ENCODE measurements at regions not wholly inside any gene's neighbourhood (a gene's known extent, or its start where the extent isn't known, plus 50 kb on each side); places are given as distances from the start of the nearest gene placed in this dataset.

GRCh38 chr6:98212468-98212867 is 621.9 kb upstream of the POU3F2 start:
- no peak for DNase-seq

DNA sequence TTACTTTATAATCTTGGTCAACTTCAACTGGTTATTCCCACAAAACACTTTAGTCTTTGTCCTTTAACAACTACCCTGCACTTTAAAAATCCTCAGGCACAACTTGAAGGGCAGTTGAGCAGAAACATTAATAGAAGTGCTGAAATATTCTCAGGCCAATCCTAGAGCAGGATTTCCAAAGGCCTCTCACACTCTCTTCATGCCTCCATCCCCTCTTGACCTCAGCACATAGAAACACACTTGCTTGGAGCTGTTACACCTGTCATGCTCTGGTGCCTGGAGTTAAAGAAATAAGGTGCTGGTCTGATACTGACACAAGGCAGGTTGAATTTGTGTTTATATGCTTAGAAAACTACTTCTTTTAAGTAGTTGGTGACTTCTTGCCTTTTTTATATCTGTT is 618.8 kb upstream of the POU3F2 start:
- no peak for DNase-seq

- no peak for DNase-seq
These were observed 604.1 kb upstream of the POU3F2 start for GRCh38 chr6:98230250-98230649.

- no peak for DNase-seq
These were observed 595.3 kb upstream of the POU3F2 start for GRCh38 chr6:98239057-98239456.

- DNase-seq: no peak
These were observed 592.7 kb upstream of the POU3F2 start for GRCh38 chr6:98241630-98242029.

GRCh38 chr6:98254624-98255023 is 579.8 kb upstream of the POU3F2 start:
- no peak for DNase-seq

GRCh38 chr6:98260382-98260781 is 574.0 kb upstream of the POU3F2 start:
- DNase-seq: no peak

GRCh38 chr6:98272060-98272459 is 562.3 kb upstream of the POU3F2 start:
- DNase-seq: no peak

DNA sequence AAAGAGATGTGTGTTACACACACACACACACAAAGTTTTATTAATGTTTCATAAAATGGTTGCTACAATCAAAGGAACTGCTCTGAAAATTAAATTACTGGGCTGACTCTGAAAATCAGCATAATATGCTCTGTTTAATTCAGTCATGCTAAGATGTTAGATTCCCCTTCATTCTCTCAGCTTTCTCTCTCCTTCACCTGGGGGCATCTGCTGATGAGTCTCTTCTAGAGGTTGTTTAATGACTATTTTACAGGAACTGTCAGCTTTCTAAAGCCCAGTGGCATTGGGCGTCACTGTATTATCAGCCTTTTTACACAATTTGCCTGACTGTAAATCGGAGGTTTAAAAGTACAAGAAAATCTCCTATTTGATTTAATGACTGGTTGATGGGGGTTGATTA is 559.7 kb upstream of the POU3F2 start:
- no peak for DNase-seq

GRCh38 chr6:98280492-98280891 is 553.9 kb upstream of the POU3F2 start:
- no peak for DNase-seq

GRCh38 chr6:98286620-98287019 is 547.8 kb upstream of the POU3F2 start:
- no peak for DNase-seq

DNA sequence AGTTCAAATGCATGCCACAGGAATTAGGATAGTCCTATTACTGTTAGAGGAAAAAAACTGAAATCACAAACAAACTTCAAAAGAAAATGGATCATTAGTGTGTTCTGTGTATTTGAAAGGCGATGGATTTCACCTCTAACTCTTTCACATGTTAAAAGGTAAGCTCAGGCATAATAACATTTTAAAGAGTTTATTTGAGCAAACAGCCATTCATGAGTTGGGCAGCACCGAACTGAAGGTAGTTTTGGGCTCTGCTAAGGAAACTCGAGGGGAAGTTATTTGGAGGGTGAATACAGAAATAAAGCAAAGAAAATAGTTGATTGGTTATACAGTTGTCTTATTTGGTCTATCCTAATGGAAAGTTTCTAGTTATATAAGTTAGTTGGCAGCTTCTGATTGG is 546.5 kb upstream of the POU3F2 start:
- no peak for DNase-seq

DNA sequence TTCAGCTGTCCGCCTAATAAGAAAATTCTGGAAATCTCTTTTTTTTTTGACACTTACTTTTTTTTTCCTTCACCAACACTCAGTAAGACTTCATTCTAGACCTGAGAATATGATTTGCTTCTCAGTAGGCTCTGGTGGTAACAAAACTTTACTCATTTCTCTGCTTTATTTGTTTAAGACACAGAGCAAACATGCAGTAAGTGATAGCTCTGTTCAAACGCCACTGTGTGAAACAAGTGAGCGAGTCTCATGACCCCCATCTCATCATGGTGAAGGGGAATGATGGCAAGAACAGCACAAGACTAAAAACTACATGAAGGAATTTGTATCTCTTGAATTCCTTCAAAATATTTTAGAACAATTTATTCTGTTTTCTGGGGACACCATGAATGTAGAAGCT is 541.6 kb upstream of the POU3F2 start:
- no peak for DNase-seq

DNA sequence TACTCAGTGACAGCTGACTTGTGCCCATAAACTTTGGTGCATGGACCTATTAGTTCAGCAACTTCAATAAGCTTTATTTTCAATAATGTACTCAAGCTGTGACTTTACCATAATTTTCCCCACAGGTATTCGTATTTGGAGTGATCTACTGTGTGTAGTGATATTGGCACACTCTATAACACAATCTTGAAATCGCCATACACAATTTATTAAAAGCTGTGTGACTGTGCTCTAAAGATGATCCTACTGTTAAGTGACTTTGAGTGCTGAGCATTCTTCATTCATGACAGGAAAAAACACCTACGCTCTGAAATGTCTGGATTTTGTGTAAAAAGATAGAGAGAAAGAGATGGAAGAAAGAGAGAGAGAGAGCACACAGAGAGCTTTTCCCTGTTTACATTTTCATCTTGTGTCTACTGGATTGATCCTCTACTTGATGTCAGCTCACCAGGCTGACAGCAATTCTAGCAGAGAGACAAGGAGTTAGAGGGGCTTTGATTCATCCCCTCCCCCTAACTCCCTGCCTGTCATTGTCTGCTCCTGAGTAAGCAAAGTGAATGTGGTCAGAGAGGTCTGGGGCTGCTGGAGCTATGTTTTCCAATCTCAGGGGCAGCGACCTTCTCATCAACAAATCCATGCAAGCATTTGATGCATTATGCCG is 538.7 kb upstream of the POU3F2 start:
- no peak for DNase-seq

- DNase-seq: no peak
These were observed 525.8 kb upstream of the POU3F2 start for GRCh38 chr6:98308564-98308963.

DNA sequence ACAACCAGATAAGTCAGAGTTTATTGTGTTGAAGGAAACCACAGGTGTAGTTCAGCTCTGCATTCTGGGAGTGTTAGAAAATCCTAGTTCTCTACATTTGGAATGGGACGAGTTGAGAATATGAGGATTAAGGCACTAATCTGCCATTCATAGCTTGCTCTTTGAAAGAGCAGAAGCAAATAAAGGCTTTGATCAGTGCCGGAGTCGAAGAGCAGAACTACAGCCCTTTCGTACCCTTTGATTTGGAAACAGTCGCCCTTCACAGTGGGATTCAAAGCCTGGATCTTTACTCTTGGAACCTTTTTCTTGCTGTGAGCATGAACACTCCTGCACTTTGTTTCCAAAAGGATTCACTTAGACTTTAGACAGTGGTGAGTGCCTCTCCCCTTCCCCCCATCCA is 523.9 kb upstream of the POU3F2 start:
- no peak for DNase-seq

GRCh38 chr6:98323605-98324004 is 510.8 kb upstream of the POU3F2 start:
- no peak for DNase-seq

GRCh38 chr6:98324446-98324845 is 509.9 kb upstream of the POU3F2 start:
- no peak for DNase-seq

- DNase-seq: no peak
These were observed 509.0 kb upstream of the POU3F2 start for GRCh38 chr6:98325366-98325765.

- no peak for DNase-seq
These were observed 501.1 kb upstream of the POU3F2 start for GRCh38 chr6:98333273-98333672.

- DNase-seq: no peak
These were observed 498.8 kb upstream of the POU3F2 start for GRCh38 chr6:98335594-98335993.

GRCh38 chr6:98339506-98339905 is 494.9 kb upstream of the POU3F2 start:
- DNase-seq: no peak

DNA sequence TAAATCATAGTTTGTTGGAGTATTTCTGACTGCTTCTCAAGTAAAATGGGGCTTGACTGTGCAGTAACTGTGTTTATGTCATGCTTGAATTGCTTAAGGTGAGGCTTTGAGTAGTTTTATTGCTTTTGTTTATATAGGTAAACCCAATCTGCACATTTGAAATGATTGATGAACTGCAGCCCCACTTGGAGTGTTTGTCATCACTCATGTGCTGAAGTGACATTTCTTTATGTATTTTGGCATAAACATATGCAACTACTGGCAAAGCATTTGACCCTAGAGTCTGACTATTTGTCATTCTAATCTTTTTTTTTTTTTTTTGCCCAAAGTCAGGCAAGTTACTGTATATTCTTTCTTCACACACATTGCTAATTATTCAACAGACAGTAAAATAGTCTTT is 491.4 kb upstream of the POU3F2 start:
- DNase-seq: no peak

- no peak for DNase-seq
These were observed 490.6 kb upstream of the POU3F2 start for GRCh38 chr6:98343797-98344196.

DNA sequence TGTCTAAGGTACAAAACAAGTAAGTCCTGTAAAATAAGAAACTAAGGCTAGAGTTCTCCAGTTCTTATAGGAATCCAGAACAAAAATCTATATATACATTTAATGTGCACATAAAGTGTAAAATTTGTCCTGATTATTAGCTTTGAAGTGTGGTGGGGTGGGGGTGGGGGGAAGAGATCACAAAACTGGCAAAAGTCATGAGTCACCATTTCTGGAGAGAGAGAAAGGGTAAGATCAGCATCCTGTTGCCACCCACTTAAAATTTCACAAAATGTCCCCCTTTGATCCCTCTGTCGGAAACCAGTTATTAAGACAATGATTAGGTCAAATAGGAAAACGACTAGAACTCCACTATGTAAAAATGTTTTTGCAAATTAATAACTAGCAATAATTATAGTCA is 482.0 kb upstream of the POU3F2 start:
- DNase-seq: no peak

DNA sequence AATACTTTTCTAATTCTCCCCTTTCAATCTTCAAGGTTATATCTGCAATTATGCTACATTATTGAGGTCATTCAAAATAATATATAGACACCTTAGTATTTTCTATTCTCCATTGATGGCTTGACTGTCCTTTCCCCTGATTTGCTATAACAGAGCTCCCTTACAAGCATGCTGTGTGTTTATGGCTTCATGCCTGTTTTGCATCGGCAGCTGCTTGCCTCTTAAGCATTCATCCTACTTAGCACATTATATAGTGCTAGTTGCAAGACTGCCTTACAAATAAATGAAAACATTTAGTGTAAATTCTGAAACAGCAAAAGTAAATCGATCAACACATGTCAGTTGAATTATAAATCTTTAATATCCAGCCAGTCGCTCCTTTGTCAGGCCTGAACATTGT is 476.2 kb upstream of the POU3F2 start:
- no peak for DNase-seq

Measured in fibroblast of skin of right biceps (primary cell).